ENCODE measurements at regions not wholly inside any gene's neighbourhood (a gene's known extent, or its start where the extent isn't known, plus 50 kb on each side); places are given as distances from the start of the nearest gene placed in this dataset.

- Histone ChIP-seq H3K9me1 (ENCODE audit: insufficient read depth, low read length) (no peaks in the 10 kb centered on the region), H3K27ac (ENCODE audit: insufficient read depth, low read length) (no peak overlapping the region), H3K79me1 (ENCODE audit: low read depth in 1 of 2, low read length in 2 of 2) (no peaks in the 10 kb centered on the region), H3K4ac (ENCODE audit: low read depth, low read length) (no peak overlapping the region), H4K91ac (ENCODE audit: insufficient read depth, low read depth, low read length) (no peak overlapping the region), H3K4me1 (ENCODE audit: control insufficient read depth, insufficient read depth, low read length) (no peaks in the 10 kb centered on the region), H3K4me2 (ENCODE audit: low read depth, low read length) (no peak overlapping the region), H2BK20ac (ENCODE audit: low read depth, low read length) (no peak overlapping the region), H2AK5ac (ENCODE audit: low read depth, low read length) (no peak overlapping the region), H3K9ac (ENCODE audit: low read depth, low read length) (no peak overlapping the region), H3K18ac (ENCODE audit: low read depth, low read length) (no peak overlapping the region), H3K9me3 (ENCODE audit: control insufficient read depth, insufficient read depth, low read length) (no peaks in the 10 kb centered on the region), H3K36me3 (ENCODE audit: control insufficient read depth, insufficient read depth, low read length) (no peaks in the 10 kb centered on the region), H3K14ac (replicated peaks; ENCODE audit: low read depth, low read length) (no peak overlapping the region), H3K23ac (ENCODE audit: low read depth, low read length) (no peak overlapping the region), H3K27me3 (ENCODE audit: control insufficient read depth, insufficient read depth, low read length) (no peaks in the 10 kb centered on the region), H3K56ac (ENCODE audit: extremely low read depth, insufficient read depth, low read length) (no peak overlapping the region), H4K8ac (ENCODE audit: low read depth in 2 of 2, low read length in 2 of 2) (no peak overlapping the region), H2AK9ac (replicated peaks; ENCODE audit: low read depth, low read length, poor library complexity) (no peak overlapping the region), H2AFZ (replicated peaks; ENCODE audit: low read length, poor library complexity) (no peak overlapping the region), H4K5ac (ENCODE audit: low read depth, low read length) (no peak overlapping the region), H2BK15ac (ENCODE audit: low read depth, low read length) (no peak overlapping the region), H2BK5ac (ENCODE audit: low read depth, low read length, poor library complexity, severe bottlenecking) (no peak overlapping the region), H2BK120ac (ENCODE audit: low read depth, low read length) (no peak overlapping the region), H4K20me1 (ENCODE audit: insufficient read depth, low read length) (no peaks in the 10 kb centered on the region), H3K4me3 (ENCODE audit: insufficient read depth, low read depth, low read length) (no peak overlapping the region)
- WGBS, 2 experiments (ENCODE audit: extremely low coverage in 2 of 2, insufficient read length in 1 of 2), result no CpG with 5 or more reads among the region's 1 CpG
- POLR2A ChIA-PET (ENCODE audit: unreplicated experiment), result no interaction called here
- BruUV-seq (replicated peaks), result no TSS peak
- CTCF ChIA-PET, result no interaction called here
- dilution Hi-C loops (cut with HindIII; ENCODE audit: low sequenced_read_pairs, unreplicated experiment) (no loop called here), in situ Hi-C loops (cut with MboI; ENCODE audit: low sequenced_read_pairs) (no loop called here), intact Hi-C loops (cut with micrococcal nuclease) (no loop called here)
- TF ChIP-seq RFX5 (IDR thresholded peaks at IDR 0.05; ENCODE audit: low read depth, low read length), result no peak
- no peak for TF ChIP-seq CEBPB (IDR thresholded peaks at IDR 0.05; ENCODE audit: low read depth, low read length)
- no peak for TF ChIP-seq SMC3 (IDR thresholded peaks at IDR 0.05; ENCODE audit: low read depth, low read length)
- TF ChIP-seq RAD21 (IDR thresholded peaks at IDR 0.05; ENCODE audit: low read length), result no peak
- DNase-seq (no peak), ATAC-seq (ENCODE audit: low read depth) (no peak)
Observed at GRCh38 chr4:178063568-178063967, 621.3 kb upstream of the AGA start.

Measured in IMR-90 (cell line).